GM18511 (cell line): ENCODE measurements at regions not wholly inside any gene's neighbourhood (a gene's known extent, or its start where the extent isn't known, plus 50 kb on each side); places are given as distances from the start of the nearest gene placed in this dataset.

ENCODE experiments used
- ATAC-seq: cut with Tn5 transposase; IDR thresholded peaks from one replicate; pipeline ENCODE4 v1.9.1; 2021; ENCODE audit warnings: mild to moderate bottlenecking, moderate library complexity; ENCODE audit not compliant: unreplicated experiment

- no peak for ATAC-seq
Observed at GRCh38 chr11:122451911-122452310, 203.6 kb upstream of the UBASH3B start.

- no peak for ATAC-seq
Observed at GRCh38 chr11:122441666-122442035, 213.9 kb upstream of the UBASH3B start.

- ATAC-seq, result no peak
Observed at GRCh38 chr11:122440811-122441665, 214.5 kb upstream of the UBASH3B start.

GRCh38 chr11:122439866-122440810, 215.4 kb upstream of the UBASH3B start:
- no peak for ATAC-seq

- ATAC-seq, result no peak
Observed at GRCh38 chr11:122436188-122436555, 219.3 kb upstream of the UBASH3B start.

- no peak for ATAC-seq
Observed at GRCh38 chr11:122435540-122436187, 219.9 kb upstream of the UBASH3B start.

GRCh38 chr11:122434786-122435185, 220.7 kb upstream of the UBASH3B start:
- no peak for ATAC-seq

GRCh38 chr11:122430490-122430889, 225.0 kb upstream of the UBASH3B start:
- no peak for ATAC-seq

GRCh38 chr11:122426073-122426472, 229.4 kb upstream of the UBASH3B start:
- no peak for ATAC-seq

- no peak for ATAC-seq
Observed at GRCh38 chr11:122424636-122425035, 230.9 kb upstream of the UBASH3B start.

GRCh38 chr11:122423886-122424285, 231.6 kb upstream of the UBASH3B start:
- no peak for ATAC-seq

- no peak for ATAC-seq
Observed at GRCh38 chr11:122423273-122423672, 232.2 kb upstream of the UBASH3B start.

- no peak for ATAC-seq
Observed at GRCh38 chr11:122422682-122423081, 232.8 kb upstream of the UBASH3B start.

GRCh38 chr11:122421702-122422101, 233.8 kb upstream of the UBASH3B start:
- no peak for ATAC-seq

GRCh38 chr11:122418032-122418431, 237.5 kb upstream of the UBASH3B start:
- ATAC-seq, result no peak

GRCh38 chr11:122414406-122415018, 241.0 kb upstream of the UBASH3B start:
- ATAC-seq, result no peak

GRCh38 chr11:122413677-122414076, 241.8 kb upstream of the UBASH3B start:
- ATAC-seq, result no peak

- no peak for ATAC-seq
Observed at GRCh38 chr11:122412581-122412980, 242.9 kb upstream of the UBASH3B start.

- ATAC-seq, result no peak
Observed at GRCh38 chr11:122406466-122406865, 249.1 kb upstream of the UBASH3B start.

GRCh38 chr11:122405547-122406341, 249.8 kb upstream of the UBASH3B start:
- no peak for ATAC-seq
